Neural progenitor cell (in vitro differentiated cells): ENCODE measurements at regions not wholly inside any gene's neighbourhood (a gene's known extent, or its start where the extent isn't known, plus 50 kb on each side); places are given as distances from the start of the nearest gene placed in this dataset.

Source experiments
- CTCF ChIP-seq: fragments of 200-600 bp; sonication (generic); IDR thresholded peaks from 2 replicates; pipeline ENCODE4 v1.5.1; 2017; ENCODE audit warnings: antibody characterized with exemption, mild to moderate bottlenecking
- EZH2phosphoT487 ChIP-seq: fragments of 200-600 bp; sonication (generic); IDR thresholded peaks from 2 replicates; pipeline ENCODE4 v1.6.1; 2017; ENCODE audit warnings: antibody characterized with exemption

GRCh38 chr13:103965506-103966243 is 899.5 kb upstream of the SLC10A2 start:
- TF ChIP-seq CTCF (no peak), EZH2phosphoT487 (no peak)
